Upper lobe of left lung (tissue), 6 donors: ENCODE measurements at regions not wholly inside any gene's neighbourhood (a gene's known extent, or its start where the extent isn't known, plus 50 kb on each side); places are given as distances from the start of the nearest gene placed in this dataset.

Experiments used
- ATAC-seq, 2 donors: fragments of 200-7000 bp; cut with Tn5 transposase; one replicate each; pipeline ENCODE4 v1.9.1; 2022; ENCODE audit warnings: mild to moderate bottlenecking in 2 of 2, moderate library complexity in 2 of 2; ENCODE audit not compliant: low FRiP score in 2 of 2
- DNase-seq, 2 donors: peaks; one replicate each; pipeline ENCODE4 v3.0.0-alpha.2; 2019 to 2020
- H3K27ac ChIP-seq, 4 donors: fragments of 200-600 bp; sonication (generic); one replicate each; pipeline ENCODE4 v1.5.1; 2016 to 2019
- H3K27me3 ChIP-seq, 4 donors: fragments of 200-600 bp; sonication (generic); one replicate each; pipeline ENCODE4 v1.5.1; 2017 to 2019
- H3K36me3 ChIP-seq, 4 donors: fragments of 200-600 bp; sonication (generic); one replicate each; pipeline ENCODE4 v1.5.1; 2016 to 2019
- H3K4me1 ChIP-seq, 4 donors: fragments of 200-600 bp; sonication (generic); one replicate each; pipeline ENCODE4 v1.5.1; 2018 to 2019
- H3K4me3 ChIP-seq, 4 donors: fragments of 200-600 bp; sonication (generic); one replicate each; pipeline ENCODE4 v1.5.1; 2017 to 2019; ENCODE audit warnings: mild to moderate bottlenecking in 2 of 4, moderate library complexity in 1 of 4
- H3K9me3 ChIP-seq, 4 donors: fragments of 200-600 bp; sonication (generic); one replicate each; pipeline ENCODE4 v1.5.1; 2018 to 2019
- CTCF ChIP-seq, 6 experiments: fragments of 450-650 bp in 4 of 6; fragments of 200-600 bp in 2 of 6; sonication (generic) in 2 of 6; IDR thresholded peaks; one replicate each; pipeline ENCODE4 v1.5.1; 2016 to 2019; ENCODE audit warnings: antibody characterized with exemption in 6 of 6
- EP300 ChIP-seq, 4 donors: sonication (generic); formaldehyde crosslinking; IDR thresholded peaks; one replicate each; pipeline ENCODE4 v1.5.1; 2017; ENCODE audit warnings: antibody characterized with exemption in 4 of 4, control low read depth in 2 of 4
- POLR2A ChIP-seq, 4 donors: fragments of 450-650 bp; IDR thresholded peaks; one replicate each; pipeline ENCODE4 v1.5.1; 2016 to 2017; ENCODE audit warnings: antibody characterized with exemption in 4 of 4, mild to moderate bottlenecking in 2 of 4
- POLR2AphosphoS5 ChIP-seq, 2 donors: sonication (generic); formaldehyde crosslinking; IDR thresholded peaks; one replicate each; pipeline ENCODE4 v1.5.1; 2017; ENCODE audit warnings: antibody characterized with exemption in 2 of 2
- WGBS, 2 donors: methylation state at CpG; one replicate each; pipeline ENCODE4 v1.1.5; 2017 to 2018; 5-methylcytosine and 5-hydroxymethylcytosine counted together
- donor health status: DM: no; HTN: no; CAD: no; lungs with moderate emphysema.
- donor health status: DM: no; HTN: yes; CAD: no; lungs with severe emphysema.

- no peaks in the 10 kb centered on the region for H3K36me3 ChIP-seq
- TF ChIP-seq EP300 (IDR thresholded peaks at IDR 0.05), result no peak
- no peak for TF ChIP-seq POLR2AphosphoS5 (IDR thresholded peaks at IDR 0.05)
- TF ChIP-seq POLR2A (IDR thresholded peaks at IDR 0.05), result no peak
- no peak for TF ChIP-seq CTCF (IDR thresholded peaks at IDR 0.05)
- H3K27me3 ChIP-seq, result no peaks in the 10 kb centered on the region
- peaks cover 0 to 16% (median 1%) of the 10 kb centered on the region in 4 donors for H3K9me3 ChIP-seq
- no peak for DNase-seq
- no peak overlapping the region for H3K4me3 ChIP-seq
- H3K4me1 ChIP-seq, result no peaks in the 10 kb centered on the region
- no peak for ATAC-seq
- no peak overlapping the region for H3K27ac ChIP-seq
- WGBS, 2 donors, result 66 to 71% methylated on average over 4 of the region's 4 CpGs
Observed at GRCh38 chr3:80668600-80669294, 900.9 kb upstream of the ROBO1 start.

- H3K9me3 ChIP-seq, result peaks cover 0 to 16% (median 1%) of the 10 kb centered on the region in 4 donors
- H3K27ac ChIP-seq, result no peak overlapping the region
- no peak for TF ChIP-seq POLR2A (IDR thresholded peaks at IDR 0.05)
- H3K36me3 ChIP-seq, result no peaks in the 10 kb centered on the region
- H3K4me1 ChIP-seq, result no peaks in the 10 kb centered on the region
- H3K27me3 ChIP-seq, result no peaks in the 10 kb centered on the region
- no peak overlapping the region for H3K4me3 ChIP-seq
- DNase-seq, result no peak
- no peak for ATAC-seq
Observed at GRCh38 chr3:80668100-80668499, 900.3 kb upstream of the ROBO1 start.

GRCh38 chr3:80663426-80663825 is 895.6 kb upstream of the ROBO1 start:
- Histone ChIP-seq H3K4me3 (no peak overlapping the region), H3K27ac (no peak overlapping the region), H3K9me3 (peaks cover 0 to 13% (median under 1%) of the 10 kb centered on the region in 4 donors), H3K36me3 (no peaks in the 10 kb centered on the region), H3K27me3 (no peaks in the 10 kb centered on the region), H3K4me1 (no peaks in the 10 kb centered on the region)
- DNase-seq (no peak), ATAC-seq (no peak)
- WGBS, 2 donors, result 40 to 45% methylated on average over 3 of the region's 3 CpGs
- no peak for TF ChIP-seq POLR2AphosphoS5 (IDR thresholded peaks at IDR 0.05)
- no peak for TF ChIP-seq EP300 (IDR thresholded peaks at IDR 0.05)
- TF ChIP-seq CTCF (IDR thresholded peaks at IDR 0.05), result no peak
- no peak for TF ChIP-seq POLR2A (IDR thresholded peaks at IDR 0.05)

DNA sequence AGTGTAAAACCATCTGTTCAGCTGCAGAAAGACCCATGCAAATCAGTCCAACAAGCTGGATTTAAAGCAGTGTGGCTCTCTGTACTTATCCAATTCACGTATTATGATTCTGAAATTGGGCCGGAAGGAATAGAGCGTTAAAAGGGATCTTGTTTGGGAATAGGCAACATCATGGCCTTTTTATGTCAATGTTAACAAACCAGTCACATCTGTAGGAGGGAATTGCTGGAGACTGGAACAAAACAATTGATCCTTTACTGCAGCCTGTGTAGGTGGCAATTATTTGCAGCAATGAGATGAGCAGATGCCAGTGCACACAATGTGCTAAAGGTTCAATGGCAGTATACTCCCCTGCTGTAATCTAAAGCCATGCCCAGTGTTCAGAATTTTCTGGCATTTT is 887.4 kb upstream of the ROBO1 start:
- H3K27ac ChIP-seq, result no peak overlapping the region
- ATAC-seq (no peak), DNase-seq (no peak)
- WGBS, 2 donors, result 89 to 96% methylated on average over 3 of the region's 3 CpGs
- no peaks in the 10 kb centered on the region for H3K27me3 ChIP-seq
- no peak overlapping the region for H3K4me3 ChIP-seq
- no peaks in the 10 kb centered on the region for H3K36me3 ChIP-seq
- H3K9me3 ChIP-seq, result peaks cover 0 to 5% (median 0%) of the 10 kb centered on the region in 4 donors
- no peaks in the 10 kb centered on the region for H3K4me1 ChIP-seq
- no peak for TF ChIP-seq EP300 (IDR thresholded peaks at IDR 0.05)
- no peak for TF ChIP-seq POLR2AphosphoS5 (IDR thresholded peaks at IDR 0.05)
- TF ChIP-seq POLR2A (IDR thresholded peaks at IDR 0.05), result no peak
- no peak for TF ChIP-seq CTCF (IDR thresholded peaks at IDR 0.05)

- TF ChIP-seq POLR2A (IDR thresholded peaks at IDR 0.05) (no peak), POLR2AphosphoS5 (IDR thresholded peaks at IDR 0.05) (no peak), EP300 (IDR thresholded peaks at IDR 0.05) (no peak), CTCF (IDR thresholded peaks at IDR 0.05) (no peak)
- peaks cover 0 to 5% (median 0%) of the 10 kb centered on the region in 4 donors for H3K9me3 ChIP-seq
- ATAC-seq (no peak), DNase-seq (no peak)
- no peaks in the 10 kb centered on the region for H3K4me1 ChIP-seq
- H3K36me3 ChIP-seq, result no peaks in the 10 kb centered on the region
- no peak overlapping the region for H3K27ac ChIP-seq
- no peak overlapping the region for H3K4me3 ChIP-seq
- no peaks in the 10 kb centered on the region for H3K27me3 ChIP-seq
Observed at GRCh38 chr3:80649170-80649569, 881.4 kb upstream of the ROBO1 start.
